Brain pericyte (primary cell): ENCODE measurements at regions not wholly inside any gene's neighbourhood (a gene's known extent, or its start where the extent isn't known, plus 50 kb on each side); places are given as distances from the start of the nearest gene placed in this dataset.

Experiments
- DNase-seq: peaks from one replicate; pipeline ENCODE4 v3.0.0-alpha.2; 2012; ENCODE audit warnings: low read depth, low spot score

DNA sequence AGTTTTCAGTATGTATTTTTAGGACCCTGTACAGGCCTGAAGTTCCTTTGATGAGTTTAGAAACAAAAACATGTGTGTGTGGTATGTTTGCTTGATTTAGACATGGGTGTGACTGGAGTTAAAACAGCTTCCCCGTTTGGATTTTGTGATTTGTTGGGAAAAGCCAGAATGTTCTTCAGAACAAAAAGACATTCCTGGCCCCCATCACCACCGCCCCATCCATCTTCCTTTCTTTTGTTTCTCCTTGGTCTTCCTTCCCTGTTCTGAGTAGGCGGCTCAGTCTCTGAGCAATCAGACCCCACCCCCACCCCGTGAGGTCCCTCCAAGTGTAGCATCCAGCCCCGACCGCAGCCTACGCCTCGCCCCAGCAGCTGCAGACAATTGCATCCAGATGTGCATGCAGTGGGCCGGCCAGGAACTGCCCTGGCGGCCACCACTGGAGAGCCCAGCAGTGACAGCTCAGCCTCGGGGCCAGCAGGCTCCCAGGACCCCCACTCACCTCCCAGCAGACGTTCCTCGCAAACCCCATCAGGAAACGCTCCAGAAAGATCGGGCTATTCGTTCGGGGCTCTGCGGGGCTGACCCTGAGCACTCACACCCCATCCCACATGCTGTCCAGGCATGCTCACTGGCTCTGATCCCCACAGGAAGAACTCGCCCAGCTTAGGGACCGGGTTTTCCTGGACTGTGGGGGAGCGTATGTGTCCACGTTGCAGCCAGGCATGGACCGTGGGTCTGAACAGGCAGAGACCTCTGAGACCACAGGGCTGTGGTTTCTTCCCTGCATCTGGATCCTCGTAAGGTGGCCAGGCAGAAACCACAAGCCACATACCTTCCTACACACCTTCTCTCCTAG is 99.8 kb upstream of the CDH5 start:
- DNase-seq, result peak; percentile 90

- no peak for DNase-seq
Observed at GRCh38 chr16:66265556-66266141, 100.8 kb upstream of the CDH5 start.

GRCh38 chr16:66265048-66265415 is 101.5 kb upstream of the CDH5 start:
- DNase-seq, result no peak

- no peak for DNase-seq
Observed at GRCh38 chr16:66264311-66265047, 102.0 kb upstream of the CDH5 start.

- no peak for DNase-seq
Observed at GRCh38 chr16:66263973-66264310, 102.5 kb upstream of the CDH5 start.

DNA sequence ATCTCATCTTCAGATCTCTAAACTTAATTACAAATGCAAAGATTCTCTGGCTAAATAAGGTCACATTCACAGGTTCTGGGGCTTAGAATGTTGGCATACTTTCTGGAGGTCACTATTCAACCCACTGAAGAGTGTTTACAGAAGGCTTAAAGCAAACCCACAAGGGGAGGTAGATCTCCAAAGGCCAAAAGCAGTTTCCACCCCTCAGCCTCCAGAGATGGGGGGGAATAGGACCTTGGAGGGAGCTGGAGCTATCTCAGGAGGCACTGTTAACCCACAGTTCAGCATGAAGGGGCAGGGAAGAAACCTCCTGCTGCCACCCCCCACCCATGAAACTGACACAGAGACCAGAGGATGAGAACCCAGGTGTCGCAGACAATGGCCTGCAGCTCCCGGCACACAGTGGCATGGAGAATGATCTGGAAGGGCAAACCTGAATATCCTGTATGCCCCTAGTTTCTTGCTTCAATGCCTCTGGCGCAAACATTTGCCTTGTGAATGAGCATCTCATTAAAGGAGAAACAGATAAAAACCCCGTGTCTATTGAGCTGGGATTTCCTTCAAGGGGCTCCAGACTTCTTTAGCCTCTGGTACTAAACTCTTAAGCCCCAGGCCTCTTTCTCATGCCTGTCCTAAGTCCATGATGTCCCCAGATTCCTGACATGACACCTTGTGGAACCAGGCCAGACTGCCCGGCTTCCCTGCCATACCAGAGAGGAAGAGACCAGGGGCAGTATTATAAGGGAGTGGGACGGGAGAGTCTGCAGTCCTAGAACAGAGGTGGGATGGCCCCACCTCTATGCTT is 103.1 kb upstream of the CDH5 start:
- no peak for DNase-seq

DNA sequence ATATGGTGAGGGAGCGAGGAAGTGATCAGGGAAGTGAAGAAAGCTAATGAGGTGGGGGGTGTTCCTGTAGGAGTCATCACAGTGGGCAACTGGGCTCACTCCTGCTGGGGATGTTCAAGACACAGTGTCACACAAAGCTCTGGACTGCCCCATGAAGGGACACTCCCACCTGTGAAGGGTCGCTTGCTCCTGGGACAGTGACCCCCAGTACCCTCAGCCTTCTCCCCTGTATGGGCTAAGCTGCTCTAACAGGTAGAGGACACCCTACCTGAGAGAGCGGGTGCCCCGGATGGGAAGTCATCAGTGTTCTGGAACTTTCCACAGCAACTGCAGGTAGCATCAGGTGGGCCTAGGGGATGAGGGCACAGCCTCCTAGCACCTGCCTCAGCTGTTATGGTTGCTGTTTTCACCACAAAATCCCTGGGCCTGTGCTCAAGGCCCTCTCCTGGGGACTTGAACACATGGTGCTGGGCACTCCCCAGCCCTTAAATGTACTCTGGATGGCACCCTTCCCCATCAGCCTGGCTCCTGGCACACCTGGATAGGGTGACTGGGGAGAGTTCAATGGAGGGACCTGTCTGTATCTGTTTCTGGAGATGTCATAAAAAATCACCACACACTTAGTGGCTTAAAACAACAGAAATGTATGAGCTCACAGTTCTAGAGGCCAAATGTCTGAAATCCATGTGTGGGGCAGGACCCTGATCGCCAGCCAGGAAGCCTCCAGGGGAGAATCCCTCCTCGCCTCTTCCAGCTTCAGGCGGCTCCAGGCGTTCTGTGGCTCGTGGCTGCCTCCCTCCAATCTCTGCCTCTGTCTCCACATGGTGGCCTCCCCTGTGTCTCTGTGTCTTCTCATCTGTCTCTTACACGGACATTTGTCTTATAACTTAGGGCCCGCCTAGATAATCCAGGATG is 104.0 kb upstream of the CDH5 start:
- DNase-seq, result no peak

GRCh38 chr16:66261826-66262225 is 104.7 kb upstream of the CDH5 start:
- no peak for DNase-seq

GRCh38 chr16:66260522-66261254 is 105.8 kb upstream of the CDH5 start:
- DNase-seq, result no peak

- DNase-seq, result no peak
Observed at GRCh38 chr16:66258916-66259845, 107.3 kb upstream of the CDH5 start.

DNA sequence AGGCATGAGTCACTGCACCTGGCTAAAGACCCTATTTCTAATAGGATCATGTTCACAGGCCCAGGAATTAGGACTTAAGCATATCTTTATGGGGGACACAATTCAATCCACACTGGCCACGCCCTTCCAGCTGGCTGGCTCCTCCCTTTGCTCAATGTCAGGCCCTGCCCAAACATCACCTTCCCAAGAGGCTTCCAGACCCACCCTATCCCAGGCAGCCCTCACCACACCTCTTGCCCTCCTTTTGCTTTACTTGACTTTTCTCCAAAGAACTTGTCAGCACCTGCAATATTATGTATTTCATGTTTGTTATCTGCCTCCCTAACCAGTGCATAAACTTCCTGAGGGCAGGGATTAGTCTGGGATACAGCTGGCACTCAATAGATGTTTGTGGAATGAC is 109.6 kb upstream of the CDH5 start:
- no peak for DNase-seq

- DNase-seq, result no peak
Observed at GRCh38 chr16:66255647-66256046, 110.8 kb upstream of the CDH5 start.

GRCh38 chr16:66254751-66255150 is 111.7 kb upstream of the CDH5 start:
- no peak for DNase-seq

GRCh38 chr16:66254106-66254505 is 112.4 kb upstream of the CDH5 start:
- no peak for DNase-seq

- DNase-seq, result no peak
Observed at GRCh38 chr16:66251476-66252160, 114.9 kb upstream of the CDH5 start.

DNA sequence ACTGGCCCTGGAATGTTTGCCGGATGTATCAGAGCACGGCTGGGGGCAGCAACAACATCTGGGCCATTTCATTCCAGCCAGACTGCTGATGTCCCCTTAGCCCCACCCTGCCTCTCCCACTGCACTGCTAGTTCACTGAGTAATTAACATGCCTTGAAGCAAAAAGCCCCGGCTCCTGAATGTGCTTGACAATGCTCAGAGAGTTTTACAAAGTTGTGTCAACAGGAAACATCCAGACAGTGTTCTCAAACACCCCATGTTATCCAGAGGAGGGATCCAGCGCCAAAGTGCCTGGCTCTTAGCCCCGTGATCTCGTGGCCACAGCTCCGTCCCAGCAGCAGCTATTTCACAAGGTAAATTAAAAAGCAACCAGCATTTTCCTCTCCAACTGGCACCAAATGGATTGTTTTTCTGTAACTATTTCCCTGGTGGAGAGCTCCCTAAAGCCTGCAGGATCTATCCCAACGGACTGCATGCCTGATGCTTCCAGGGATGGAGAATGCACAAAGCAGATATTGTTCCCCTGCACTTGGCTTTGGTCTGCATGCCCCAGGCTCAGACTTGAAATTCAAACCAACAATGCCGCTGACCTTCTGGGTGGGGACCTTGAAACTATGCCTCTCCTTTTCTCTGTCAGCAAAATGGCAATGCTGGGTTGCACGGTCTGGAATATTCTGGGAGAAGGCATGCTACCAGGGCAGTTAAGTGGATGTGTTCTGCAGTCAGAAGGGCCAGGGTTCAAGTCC is 115.6 kb upstream of the CDH5 start:
- no peak for DNase-seq

- no peak for DNase-seq
Observed at GRCh38 chr16:66247516-66248481, 118.7 kb upstream of the CDH5 start.
